Esophagus squamous epithelium (tissue), 4 donors: ENCODE measurements at regions not wholly inside any gene's neighbourhood (a gene's known extent, or its start where the extent isn't known, plus 50 kb on each side); places are given as distances from the start of the nearest gene placed in this dataset.

Experiments used
- CTCF ChIP-seq, 6 experiments: fragments of 450-650 bp in 4 of 6; fragments of 200-600 bp in 2 of 6; sonication (generic) in 2 of 6; IDR thresholded peaks; one replicate each; pipeline ENCODE4 v1.5.1; 2016 to 2019; ENCODE audit warnings: antibody characterized with exemption in 6 of 6, mild to moderate bottlenecking in 4 of 6, moderate library complexity in 4 of 6
- POLR2A ChIP-seq, 4 donors: fragments of 450-650 bp; IDR thresholded peaks; one replicate each; pipeline ENCODE4 v1.6.1; 2017; ENCODE audit warnings: antibody characterized with exemption in 4 of 4, mild to moderate bottlenecking in 4 of 4, moderate library complexity in 3 of 4

DNA sequence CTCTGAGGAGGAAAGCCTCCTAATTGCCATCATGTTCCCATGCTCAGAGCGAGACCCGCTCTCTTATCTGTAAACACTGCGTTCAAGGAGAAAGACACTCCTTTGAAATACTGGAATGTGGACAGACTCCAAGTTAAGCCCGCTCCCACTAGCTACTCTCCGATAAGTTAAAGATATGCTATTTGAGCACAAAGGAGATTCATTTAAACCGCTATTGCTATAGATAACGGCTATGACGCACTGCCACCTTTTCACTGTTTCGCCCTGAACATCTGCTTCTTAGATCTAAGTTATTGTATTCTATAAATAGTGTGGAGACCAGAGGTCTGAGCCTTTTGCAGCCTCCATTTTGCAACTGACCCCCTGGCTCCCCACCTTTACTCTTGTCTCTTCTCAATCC is 82.3 kb downstream of the GPX5 start:
- no peak for TF ChIP-seq CTCF (IDR thresholded peaks at IDR 0.05)
- TF ChIP-seq POLR2A (IDR thresholded peaks at IDR 0.05) = no peak
